HepG2 (cell line): ENCODE measurements at regions not wholly inside any gene's neighbourhood (a gene's known extent, or its start where the extent isn't known, plus 50 kb on each side); places are given as distances from the start of the nearest gene placed in this dataset.

Experiments
- ETV5 ChIP-seq: IDR thresholded peaks from 2 replicates; pipeline ENCODE4 v1.6.1; 2018; ENCODE audit warnings: missing biosample characterization, missing genetic modification reagents, inconsistent platforms, borderline replicate concordance
- JUN ChIP-seq: sonication (generic); formaldehyde crosslinking; IDR thresholded peaks from 2 replicates; pipeline ENCODE4 v1.4.0; 2020; ENCODE audit warnings: mild to moderate bottlenecking, missing genetic modification reagents
- KDM1A ChIP-seq: IDR thresholded peaks from 2 replicates; pipeline ENCODE4 v1.6.1; 2016; ENCODE audit warnings: missing compliant biosample characterization
- PLRG1 ChIP-seq: fragments of 450-650 bp; conservative IDR thresholded peaks from 2 replicates; pipeline ENCODE4 v1.6.1; 2016
- SAFB2 ChIP-seq: sonication (generic); formaldehyde crosslinking; IDR thresholded peaks from 2 replicates; pipeline ENCODE4 v1.5.1; 2020; ENCODE audit warnings: missing genetic modification reagents, low read depth, mild to moderate bottlenecking, borderline replicate concordance
- YY1 ChIP-seq: IDR thresholded peaks from 2 replicates; pipeline ENCODE4 v1.6.1; 2011; ENCODE audit warnings: low read length, low read depth, moderate library complexity, mild to moderate bottlenecking; ENCODE audit not compliant: insufficient read depth, insufficient replicate concordance
- ZBTB7A ChIP-seq: sonication (generic); formaldehyde crosslinking; IDR thresholded peaks from 2 replicates; pipeline ENCODE4 v1.8.0; 2022; ENCODE audit warnings: mild to moderate bottlenecking, missing genetic modification reagents
- ZNF34 ChIP-seq: sonication (generic); formaldehyde crosslinking; IDR thresholded peaks from 2 replicates; pipeline ENCODE4 v1.4.0; 2020; ENCODE audit warnings: mild to moderate bottlenecking, missing genetic modification reagents, borderline replicate concordance
- TF ChIP-seq, protein P1 (sequence below): sonication (generic); formaldehyde crosslinking; IDR thresholded peaks from 2 replicates; pipeline ENCODE4 v1.5.0; 2020; ENCODE audit warnings: missing genetic modification reagents
- TF ChIP-seq, protein P2 (sequence below): sonication (generic); formaldehyde crosslinking; IDR thresholded peaks from 2 replicates; pipeline ENCODE4 v1.5.0; 2020; ENCODE audit warnings: mild to moderate bottlenecking, missing genetic modification reagents, moderate library complexity

DNA sequence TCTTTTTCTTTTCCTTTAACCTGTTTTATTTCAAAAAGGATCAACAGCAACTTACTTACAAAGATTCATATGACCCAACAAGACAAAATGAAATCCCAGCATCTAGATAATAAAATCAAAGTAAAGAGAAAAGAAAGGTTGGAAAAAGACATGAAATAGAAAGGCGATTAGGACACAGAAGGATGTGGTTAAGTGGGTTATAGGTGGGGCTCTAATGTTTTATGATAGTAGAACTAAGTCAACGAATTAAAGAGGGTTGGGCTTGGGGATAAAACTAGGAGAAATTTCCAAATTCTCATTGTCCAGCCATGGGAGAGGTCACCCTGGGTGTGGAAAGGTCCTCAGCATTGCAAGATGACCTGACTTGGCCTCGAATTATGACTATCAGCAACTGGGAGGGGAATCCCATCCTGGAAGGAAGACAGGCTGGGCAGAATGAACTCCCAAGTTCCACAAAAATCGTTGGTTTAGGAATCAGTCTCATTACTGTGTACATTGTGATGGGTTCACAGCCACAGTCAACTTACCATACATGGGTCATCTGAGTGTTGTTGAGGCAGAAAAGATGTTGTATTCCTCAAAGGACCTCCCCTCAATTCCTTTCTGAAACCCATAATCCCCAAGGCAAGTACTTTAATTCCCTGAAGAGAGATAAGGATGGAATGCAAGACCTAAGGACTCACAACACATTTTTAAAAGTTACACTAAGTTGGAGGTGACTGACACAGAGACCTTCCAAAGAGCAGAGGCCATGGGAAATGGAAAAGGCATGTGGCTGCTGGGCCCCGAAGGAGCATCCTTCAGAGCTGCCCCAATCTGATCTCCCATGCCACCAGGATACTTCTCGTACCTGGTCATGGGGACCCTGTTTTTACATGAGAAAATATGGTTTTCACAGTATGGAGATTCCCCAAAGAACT lies 167.6 kb downstream of the UXS1 start:
- TF ChIP-seq JUN (CRISPR knock-in tag) (no peak), PLRG1 (no peak), KDM1A (CRISPR knock-in tag) (no peak), ZNF34 (no peak), ZBTB7A (CRISPR knock-in tag) (no peak), ETV5 (no peak), SAFB2 (CRISPR knock-in tag) (no peak), YY1 (no peak)
- TF ChIP-seq, protein P1, sequence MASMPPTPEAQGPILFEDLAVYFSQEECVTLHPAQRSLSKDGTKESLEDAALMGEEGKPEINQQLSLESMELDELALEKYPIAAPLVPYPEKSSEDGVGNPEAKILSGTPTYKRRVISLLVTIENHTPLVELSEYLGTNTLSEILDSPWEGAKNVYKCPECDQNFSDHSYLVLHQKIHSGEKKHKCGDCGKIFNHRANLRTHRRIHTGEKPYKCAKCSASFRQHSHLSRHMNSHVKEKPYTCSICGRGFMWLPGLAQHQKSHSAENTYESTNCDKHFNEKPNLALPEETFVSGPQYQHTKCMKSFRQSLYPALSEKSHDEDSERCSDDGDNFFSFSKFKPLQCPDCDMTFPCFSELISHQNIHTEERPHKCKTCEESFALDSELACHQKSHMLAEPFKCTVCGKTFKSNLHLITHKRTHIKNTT (CRISPR knock-in tag) = no peak
- TF ChIP-seq, protein P2, sequence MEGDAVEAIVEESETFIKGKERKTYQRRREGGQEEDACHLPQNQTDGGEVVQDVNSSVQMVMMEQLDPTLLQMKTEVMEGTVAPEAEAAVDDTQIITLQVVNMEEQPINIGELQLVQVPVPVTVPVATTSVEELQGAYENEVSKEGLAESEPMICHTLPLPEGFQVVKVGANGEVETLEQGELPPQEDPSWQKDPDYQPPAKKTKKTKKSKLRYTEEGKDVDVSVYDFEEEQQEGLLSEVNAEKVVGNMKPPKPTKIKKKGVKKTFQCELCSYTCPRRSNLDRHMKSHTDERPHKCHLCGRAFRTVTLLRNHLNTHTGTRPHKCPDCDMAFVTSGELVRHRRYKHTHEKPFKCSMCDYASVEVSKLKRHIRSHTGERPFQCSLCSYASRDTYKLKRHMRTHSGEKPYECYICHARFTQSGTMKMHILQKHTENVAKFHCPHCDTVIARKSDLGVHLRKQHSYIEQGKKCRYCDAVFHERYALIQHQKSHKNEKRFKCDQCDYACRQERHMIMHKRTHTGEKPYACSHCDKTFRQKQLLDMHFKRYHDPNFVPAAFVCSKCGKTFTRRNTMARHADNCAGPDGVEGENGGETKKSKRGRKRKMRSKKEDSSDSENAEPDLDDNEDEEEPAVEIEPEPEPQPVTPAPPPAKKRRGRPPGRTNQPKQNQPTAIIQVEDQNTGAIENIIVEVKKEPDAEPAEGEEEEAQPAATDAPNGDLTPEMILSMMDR (CRISPR knock-in tag) = no peak
